Transverse colon (tissue), 4 donors: ENCODE measurements at regions not wholly inside any gene's neighbourhood (a gene's known extent, or its start where the extent isn't known, plus 50 kb on each side); places are given as distances from the start of the nearest gene placed in this dataset.

ENCODE experiments used
- DNase-seq: peaks from one replicate; pipeline ENCODE4 v3.0.0-alpha.2; 2019
- H3K27ac ChIP-seq, 4 donors: fragments of 200-600 bp; sonication (generic); 2 replicates each; pipeline ENCODE4 v1.5.1; 2016 to 2018; ENCODE audit warnings: inconsistent platforms in 4 of 4
- H3K27me3 ChIP-seq: fragments of 200-600 bp; sonication (generic); 2 replicates; pipeline ENCODE4 v1.5.1; 2017; ENCODE audit warnings: inconsistent platforms
- H3K36me3 ChIP-seq, 4 donors: fragments of 200-600 bp; sonication (generic); 2 replicates each; pipeline ENCODE4 v1.5.1; 2017 to 2019; ENCODE audit warnings: inconsistent platforms in 4 of 4
- H3K4me1 ChIP-seq, 4 donors: fragments of 200-600 bp; sonication (generic); 2 replicates each; pipeline ENCODE4 v1.5.1; 2017 to 2020; ENCODE audit warnings: inconsistent platforms in 4 of 4
- H3K4me3 ChIP-seq, 4 donors: fragments of 200-600 bp; sonication (generic); 1 replicate in 1 of 4; 2 replicates in 3 of 4; pipeline versions ENCODE4 v1.5.1 to v1.6.1; 2017 to 2019; ENCODE audit warnings: inconsistent platforms in 4 of 4
- H3K9me3 ChIP-seq, 2 donors: fragments of 200-600 bp; sonication (generic); 2 replicates each; pipeline ENCODE4 v1.5.1; 2017 to 2019; ENCODE audit warnings: inconsistent platforms in 2 of 2
- EP300 ChIP-seq: sonication (generic); formaldehyde crosslinking; IDR thresholded peaks from one replicate; pipeline ENCODE4 v1.6.1; 2017; ENCODE audit warnings: antibody characterized with exemption, low read depth
- POLR2A ChIP-seq: fragments of 450-650 bp; IDR thresholded peaks from one replicate; pipeline ENCODE4 v1.6.1; 2016; ENCODE audit warnings: antibody characterized with exemption, mild to moderate bottlenecking, moderate library complexity
- POLR2AphosphoS5 ChIP-seq, 3 donors: sonication (generic); formaldehyde crosslinking; IDR thresholded peaks; one replicate each; pipeline ENCODE4 v1.6.1; 2016; ENCODE audit warnings: antibody characterized with exemption in 3 of 3
- WGBS, 2 donors: methylation state at CpG; one replicate each; pipeline ENCODE4 v1.1.5; 2018; ENCODE audit warnings: low coverage in 1 of 2; 5-methylcytosine and 5-hydroxymethylcytosine counted together
- in situ Hi-C, 4 donors: fragments of 200-750 bp; cut with MboI; loops; one replicate each; pipeline versions ENCODE4 v1.15.0 to v1.15.1; 2017; ENCODE audit warnings: low sequenced_read_pairs in 3 of 4, low pct_ligation_motif_present in 1 of 4, low pct_unique_long_range_greater_than_20kb in 1 of 4
- intact Hi-C: fragments of 100-400 bp; cut with DNase I; formaldehyde crosslinking; loops from one replicate; pipeline ENCODE4 v1.15.1; 2023; ENCODE audit warnings: low total_unique reads
- TF ChIP-seq, protein P1 (sequence below), 5 experiments: fragments of 200-600 bp in 3 of 5; fragments of 450-650 bp in 2 of 5; sonication (generic) in 3 of 5; IDR thresholded peaks; 1 replicate in 2 of 5; 2 replicates in 3 of 5; pipeline ENCODE4 v1.5.1; 2016 to 2017; ENCODE audit warnings: antibody characterized with exemption in 5 of 5, inconsistent platforms in 3 of 5, mild to moderate bottlenecking in 2 of 5, moderate library complexity in 1 of 5

DNA sequence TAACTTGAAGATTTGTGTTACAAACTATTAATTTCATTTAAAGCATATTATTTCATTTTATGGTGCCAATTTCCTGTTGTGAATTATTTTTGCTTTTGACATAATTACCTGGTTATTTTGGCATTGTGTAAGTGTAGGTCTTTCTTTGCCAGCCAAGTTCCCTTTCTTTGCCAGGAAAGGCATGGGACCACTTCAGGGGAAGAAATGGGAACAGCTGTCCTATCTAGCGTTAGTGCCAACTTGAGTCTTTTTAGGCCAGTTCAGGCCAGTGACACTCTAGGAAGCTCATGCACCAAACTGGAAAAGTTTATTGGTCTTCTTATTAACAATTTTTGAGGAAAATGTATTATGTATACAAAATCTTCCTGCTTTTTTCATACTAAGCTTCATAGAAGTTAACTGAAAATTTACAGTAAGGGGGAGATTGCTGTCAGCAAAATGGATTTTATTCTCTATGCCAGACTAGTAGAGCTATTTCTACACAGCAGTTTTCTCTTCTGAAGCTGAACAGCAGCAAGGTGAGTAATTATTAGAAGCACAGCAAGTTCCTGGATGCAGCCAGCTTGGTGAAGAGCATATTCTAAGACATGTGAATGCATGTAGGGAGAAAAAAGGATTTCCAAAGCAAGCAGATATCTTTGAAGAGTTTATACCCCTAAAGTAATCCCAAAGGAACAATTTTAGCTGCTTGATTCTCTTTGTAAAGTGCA, 914.6 kb upstream of the ADGRL4 start:
- intact Hi-C loops: no loop called here
- 67 to 86% methylated on average over 1 of the region's 1 CpG for WGBS, 2 donors
- no peak for DNase-seq

DNA sequence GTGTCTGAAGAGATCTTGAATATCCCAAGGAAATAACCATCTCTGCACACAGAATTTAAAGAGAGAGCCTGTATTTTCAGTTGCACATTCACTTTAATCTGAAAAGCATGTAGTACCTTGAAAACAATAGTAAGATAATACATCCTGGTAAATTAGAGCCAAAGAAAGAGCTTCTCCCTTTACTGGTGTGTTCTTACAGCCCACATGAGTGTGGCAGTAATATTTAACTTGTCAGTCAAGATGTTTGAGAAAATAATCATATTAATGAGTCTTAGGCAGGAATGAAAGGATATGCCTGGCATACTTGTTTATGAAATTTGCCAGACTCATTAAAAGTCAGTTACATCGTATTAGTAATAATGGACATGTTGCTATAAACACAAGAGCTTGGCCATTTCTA, 908.4 kb upstream of the ADGRL4 start:
- no peaks in the 10 kb centered on the region for H3K36me3 ChIP-seq
- intact Hi-C loops: no loop called here
- no peaks in the 10 kb centered on the region for H3K4me1 ChIP-seq
- in situ Hi-C loops: no loop called here
- TF ChIP-seq, protein P1, sequence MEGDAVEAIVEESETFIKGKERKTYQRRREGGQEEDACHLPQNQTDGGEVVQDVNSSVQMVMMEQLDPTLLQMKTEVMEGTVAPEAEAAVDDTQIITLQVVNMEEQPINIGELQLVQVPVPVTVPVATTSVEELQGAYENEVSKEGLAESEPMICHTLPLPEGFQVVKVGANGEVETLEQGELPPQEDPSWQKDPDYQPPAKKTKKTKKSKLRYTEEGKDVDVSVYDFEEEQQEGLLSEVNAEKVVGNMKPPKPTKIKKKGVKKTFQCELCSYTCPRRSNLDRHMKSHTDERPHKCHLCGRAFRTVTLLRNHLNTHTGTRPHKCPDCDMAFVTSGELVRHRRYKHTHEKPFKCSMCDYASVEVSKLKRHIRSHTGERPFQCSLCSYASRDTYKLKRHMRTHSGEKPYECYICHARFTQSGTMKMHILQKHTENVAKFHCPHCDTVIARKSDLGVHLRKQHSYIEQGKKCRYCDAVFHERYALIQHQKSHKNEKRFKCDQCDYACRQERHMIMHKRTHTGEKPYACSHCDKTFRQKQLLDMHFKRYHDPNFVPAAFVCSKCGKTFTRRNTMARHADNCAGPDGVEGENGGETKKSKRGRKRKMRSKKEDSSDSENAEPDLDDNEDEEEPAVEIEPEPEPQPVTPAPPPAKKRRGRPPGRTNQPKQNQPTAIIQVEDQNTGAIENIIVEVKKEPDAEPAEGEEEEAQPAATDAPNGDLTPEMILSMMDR (IDR thresholded peaks at IDR 0.05): no peak
- TF ChIP-seq EP300: no peak
- no peak for TF ChIP-seq POLR2A
- no peak for TF ChIP-seq POLR2AphosphoS5 (IDR thresholded peaks at IDR 0.05)
- no peak for DNase-seq
- H3K27ac ChIP-seq: no peak overlapping the region
- no peaks in the 10 kb centered on the region for H3K27me3 ChIP-seq
- H3K9me3 ChIP-seq: no peaks in the 10 kb centered on the region
- H3K4me3 ChIP-seq: no peak overlapping the region
- 63 to 88% methylated on average over 1 of the region's 1 CpG for WGBS, 2 donors

More for the DNA sequence above, 914.6 kb upstream of the ADGRL4 start:
- H3K4me1 ChIP-seq: no peaks in the 10 kb centered on the region
- in situ Hi-C loops: no loop called here
- peaks cover 0 to 7% of the 10 kb centered on the region in 2 donors for H3K9me3 ChIP-seq
- TF ChIP-seq POLR2AphosphoS5 (IDR thresholded peaks at IDR 0.05): no peak
- no peak for TF ChIP-seq POLR2A
- TF ChIP-seq, protein P1 (IDR thresholded peaks at IDR 0.05): no peak
- TF ChIP-seq EP300: no peak
- H3K27ac ChIP-seq: no peak overlapping the region
- H3K27me3 ChIP-seq: no peaks in the 10 kb centered on the region
- no peak overlapping the region for H3K4me3 ChIP-seq
- no peaks in the 10 kb centered on the region for H3K36me3 ChIP-seq

DNA sequence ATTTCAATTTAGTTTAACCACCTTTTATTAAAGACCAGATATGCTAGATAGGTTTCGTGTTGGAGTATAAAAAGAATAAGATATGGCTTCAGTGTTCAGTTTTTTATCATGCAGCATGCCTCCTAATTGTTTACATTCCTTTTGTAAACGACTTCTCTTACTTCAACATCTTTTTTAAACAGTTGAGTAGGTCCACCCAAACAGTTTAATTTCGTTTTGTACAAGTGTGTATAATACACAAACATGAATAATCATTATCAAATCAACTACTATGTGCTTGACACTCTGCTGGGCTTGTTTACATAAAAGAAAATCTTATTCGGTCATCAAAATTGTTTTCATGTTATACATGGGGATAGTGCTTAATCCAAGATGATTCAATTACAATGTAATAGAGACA, 906.3 kb upstream of the ADGRL4 start:
- intact Hi-C loops: no loop called here
- Histone ChIP-seq H3K4me3 (no peak overlapping the region), H3K27ac (no peak overlapping the region), H3K36me3 (no peaks in the 10 kb centered on the region), H3K27me3 (no peaks in the 10 kb centered on the region), H3K4me1 (no peaks in the 10 kb centered on the region), H3K9me3 (no peaks in the 10 kb centered on the region)
- in situ Hi-C loops: no loop called here
- no peak for TF ChIP-seq POLR2A
- TF ChIP-seq, protein P1 (IDR thresholded peaks at IDR 0.05): no peak
- no peak for TF ChIP-seq POLR2AphosphoS5 (IDR thresholded peaks at IDR 0.05)
- no peak for TF ChIP-seq EP300
- 18 to 23% methylated on average over 4 of the region's 4 CpGs for WGBS, 2 donors
- DNase-seq: no peak

DNA sequence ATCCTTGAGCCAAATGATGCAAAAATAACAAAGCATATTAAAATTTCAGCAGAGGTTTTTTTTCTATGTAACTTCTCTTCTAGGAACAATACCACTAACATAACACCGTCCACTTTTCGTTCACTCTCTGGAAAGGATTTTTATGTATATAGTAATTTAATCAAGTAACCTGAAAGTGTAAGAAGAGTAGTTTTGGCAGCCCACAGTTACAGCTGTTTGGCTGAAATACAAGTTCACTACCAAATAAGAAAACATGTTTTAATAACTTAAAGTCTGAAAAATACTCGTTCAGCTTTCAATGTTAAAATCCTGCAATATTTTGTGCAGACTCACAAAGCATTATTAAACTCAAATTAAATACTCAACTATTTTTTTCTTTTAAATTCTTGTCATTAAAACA, 896.8 kb upstream of the ADGRL4 start:
- no peaks in the 10 kb centered on the region for H3K9me3 ChIP-seq
- H3K4me3 ChIP-seq: no peak overlapping the region
- TF ChIP-seq POLR2AphosphoS5 (IDR thresholded peaks at IDR 0.05) (no peak), POLR2A (no peak), EP300 (no peak)
- TF ChIP-seq, protein P1 (IDR thresholded peaks at IDR 0.05): no peak
- in situ Hi-C loops (no loop called here), intact Hi-C loops (no loop called here)
- WGBS, 2 donors: 47 to 71% methylated on average over 3 of the region's 3 CpGs
- H3K36me3 ChIP-seq: no peaks in the 10 kb centered on the region
- no peak for DNase-seq
- H3K27ac ChIP-seq: no peak overlapping the region
- H3K27me3 ChIP-seq: no peaks in the 10 kb centered on the region
- H3K4me1 ChIP-seq: no peaks in the 10 kb centered on the region
